Kidney epithelial cell (primary cell): ENCODE measurements at regions not wholly inside any gene's neighbourhood (a gene's known extent, or its start where the extent isn't known, plus 50 kb on each side); places are given as distances from the start of the nearest gene placed in this dataset.
"Not testable (repeated sequence)": the region's sequence is repeated elsewhere in the genome, so short reads cannot be mapped to it uniquely, and the experiment has no call there.

Experiments
- DNase-seq: peaks from one replicate; pipeline ENCODE4 v3.0.0-alpha.2; 2010; ENCODE audit warnings: low read depth
- H3K27me3 ChIP-seq: 2 replicates; pipeline ENCODE4 v1.6.0; 2011; ENCODE audit warnings: low read length; ENCODE audit not compliant: control insufficient read depth, insufficient read depth
- H3K36me3 ChIP-seq: 2 replicates; pipeline ENCODE4 v1.5.1; 2011; ENCODE audit warnings: low read length; ENCODE audit not compliant: control insufficient read depth, insufficient read depth
- H3K4me3 ChIP-seq: 2 replicates; pipeline ENCODE4 v1.5.1; 2011; ENCODE audit warnings: low read depth, mild to moderate bottlenecking, control low read depth, low read length
- CTCF ChIP-seq: IDR thresholded peaks from 2 replicates; pipeline ENCODE4 v1.5.1; 2011; ENCODE audit warnings: mild to moderate bottlenecking, moderate library complexity, low read length, control low read depth, inconsistent platforms; ENCODE audit not compliant: insufficient read depth, poor library complexity, severe bottlenecking

GRCh38 chrX:66728818-66729271 lies 90.0 kb upstream of the EDA2R start:
- peak overlapping the region; percentile 2 for H3K4me3 ChIP-seq
- H3K27me3 ChIP-seq: no peaks in the 10 kb centered on the region
- H3K36me3 ChIP-seq: no peaks in the 10 kb centered on the region
- no peak for DNase-seq
- TF ChIP-seq CTCF: peak; percentile 50

GRCh38 chrX:66717926-66718325 lies 79.0 kb upstream of the EDA2R start:
- DNase-seq: no peak
- TF ChIP-seq CTCF: no peak
- Histone ChIP-seq H3K36me3 (no peaks in the 10 kb centered on the region), H3K4me3 (no peak overlapping the region), H3K27me3 (no peaks in the 10 kb centered on the region)

- Histone ChIP-seq H3K36me3 (no peaks in the 10 kb centered on the region), H3K27me3 (no peaks in the 10 kb centered on the region), H3K4me3 (no peak overlapping the region)
- no peak for DNase-seq
- TF ChIP-seq CTCF: no peak
Measured at GRCh38 chrX:66698273-66699204, 59.7 kb upstream of the EDA2R start.

GRCh38 chrX:66692512-66692911 lies 53.6 kb upstream of the EDA2R start:
- DNase-seq, H3K36me3 ChIP-seq, H3K27me3 ChIP-seq, H3K4me3 ChIP-seq: not testable (repeated sequence)
